ENCODE measurements at regions not wholly inside any gene's neighbourhood (a gene's known extent, or its start where the extent isn't known, plus 50 kb on each side); places are given as distances from the start of the nearest gene placed in this dataset.

DNA sequence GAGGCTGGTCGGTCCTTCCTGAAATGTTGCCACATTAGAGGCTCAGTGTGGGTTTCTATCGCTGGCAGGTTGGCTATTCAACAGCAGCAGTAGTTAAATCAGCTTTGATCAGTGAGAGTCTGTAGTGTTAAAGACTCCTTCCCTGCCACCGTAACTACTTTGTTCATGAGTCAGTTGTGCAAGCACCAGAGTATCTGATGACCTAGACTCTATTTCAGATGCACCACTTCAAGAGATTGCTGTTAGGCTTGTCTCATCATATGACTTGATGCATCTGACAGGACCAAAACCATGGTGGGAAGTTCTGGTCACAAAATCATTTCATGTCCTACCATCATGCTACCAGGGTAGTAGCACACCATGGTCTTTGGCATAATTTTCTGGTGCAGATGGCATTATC is 482.7 kb upstream of the MPDZ start:
- H3K4me3 ChIP-seq (ENCODE audit: control insufficient read depth, low read depth, low read length) = no peak overlapping the region
- DNase-seq (ENCODE audit: low read depth) = no peak
- TF ChIP-seq, protein P1, sequence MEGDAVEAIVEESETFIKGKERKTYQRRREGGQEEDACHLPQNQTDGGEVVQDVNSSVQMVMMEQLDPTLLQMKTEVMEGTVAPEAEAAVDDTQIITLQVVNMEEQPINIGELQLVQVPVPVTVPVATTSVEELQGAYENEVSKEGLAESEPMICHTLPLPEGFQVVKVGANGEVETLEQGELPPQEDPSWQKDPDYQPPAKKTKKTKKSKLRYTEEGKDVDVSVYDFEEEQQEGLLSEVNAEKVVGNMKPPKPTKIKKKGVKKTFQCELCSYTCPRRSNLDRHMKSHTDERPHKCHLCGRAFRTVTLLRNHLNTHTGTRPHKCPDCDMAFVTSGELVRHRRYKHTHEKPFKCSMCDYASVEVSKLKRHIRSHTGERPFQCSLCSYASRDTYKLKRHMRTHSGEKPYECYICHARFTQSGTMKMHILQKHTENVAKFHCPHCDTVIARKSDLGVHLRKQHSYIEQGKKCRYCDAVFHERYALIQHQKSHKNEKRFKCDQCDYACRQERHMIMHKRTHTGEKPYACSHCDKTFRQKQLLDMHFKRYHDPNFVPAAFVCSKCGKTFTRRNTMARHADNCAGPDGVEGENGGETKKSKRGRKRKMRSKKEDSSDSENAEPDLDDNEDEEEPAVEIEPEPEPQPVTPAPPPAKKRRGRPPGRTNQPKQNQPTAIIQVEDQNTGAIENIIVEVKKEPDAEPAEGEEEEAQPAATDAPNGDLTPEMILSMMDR (IDR thresholded peaks at IDR 0.05; ENCODE audit: control insufficient read depth, insufficient read depth, low read depth, low read length, missing control alignments) = no peak

DNA sequence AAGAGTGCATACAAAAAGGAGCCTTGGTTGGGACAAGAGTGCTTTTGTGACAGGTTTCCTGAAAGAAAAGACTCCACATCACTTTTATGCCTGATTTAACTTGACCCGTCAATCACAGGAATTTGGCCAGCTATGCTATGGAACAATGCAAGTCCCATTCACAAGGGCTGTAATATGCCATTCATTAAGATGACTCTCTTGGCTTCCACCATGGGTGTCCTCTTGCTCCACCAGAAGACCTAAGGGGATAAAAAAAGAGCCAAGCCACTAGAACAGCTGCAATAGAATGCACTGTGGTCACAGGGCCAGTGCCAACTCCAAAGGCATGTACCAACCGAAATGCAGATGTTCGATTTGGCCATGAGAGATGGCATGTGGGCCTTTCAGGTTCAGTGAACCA is 480.1 kb upstream of the MPDZ start:
- no peak for DNase-seq (ENCODE audit: low read depth)
- no peak overlapping the region for H3K4me3 ChIP-seq (ENCODE audit: control insufficient read depth, low read depth, low read length)
- TF ChIP-seq, protein P1 (IDR thresholded peaks at IDR 0.05; ENCODE audit: control insufficient read depth, insufficient read depth, low read depth, low read length, missing control alignments) = no peak

DNA sequence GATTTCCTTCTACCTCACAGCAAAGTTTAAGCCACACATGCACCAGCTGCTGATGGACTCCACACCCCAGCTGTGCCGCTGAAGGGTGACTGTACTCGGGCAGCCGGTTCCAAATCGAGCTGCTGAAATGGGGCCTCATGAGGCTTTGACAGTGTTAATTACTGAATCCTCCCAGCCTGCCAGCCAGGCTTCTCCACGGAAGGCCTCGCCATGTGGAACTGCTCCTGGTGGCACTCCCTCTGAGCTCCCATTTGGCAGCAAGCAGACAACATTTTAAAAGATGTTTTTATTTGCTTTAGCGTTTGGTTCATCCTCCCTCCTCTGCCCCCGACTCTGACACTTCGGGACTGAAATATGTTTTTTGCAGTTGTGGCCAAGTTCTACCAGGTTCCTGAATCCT is 479.4 kb upstream of the MPDZ start:
- no peak for DNase-seq (ENCODE audit: low read depth)

DNA sequence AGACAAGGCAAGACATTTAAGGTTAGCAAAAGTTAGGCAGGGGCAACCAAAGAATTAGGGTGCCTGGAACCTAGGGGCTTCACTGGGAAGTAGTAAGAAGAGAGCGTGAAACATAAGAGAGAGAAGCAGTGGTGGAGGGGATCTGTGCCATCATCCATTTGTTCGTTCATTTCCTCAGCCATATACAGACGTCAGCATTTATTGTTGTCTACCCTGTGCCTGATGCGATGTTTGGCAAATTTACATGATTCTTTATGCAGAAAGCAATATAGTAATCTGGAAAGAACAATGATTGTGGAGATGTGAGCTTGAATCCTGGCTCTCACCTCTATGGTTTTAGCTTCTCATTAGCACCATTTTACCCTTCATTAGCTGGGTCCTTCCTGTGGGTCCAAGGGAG is 477.5 kb upstream of the MPDZ start:
- no peak for DNase-seq (ENCODE audit: low read depth)
- H3K4me3 ChIP-seq (ENCODE audit: control insufficient read depth, low read depth, low read length) = no peak overlapping the region
- TF ChIP-seq, protein P1 (IDR thresholded peaks at IDR 0.05; ENCODE audit: control insufficient read depth, insufficient read depth, low read depth, low read length, missing control alignments) = no peak

More for the DNA sequence above, 479.4 kb upstream of the MPDZ start:
- H3K4me3 ChIP-seq (ENCODE audit: control insufficient read depth, low read depth, low read length) = no peak overlapping the region
- TF ChIP-seq, protein P1 (IDR thresholded peaks at IDR 0.05; ENCODE audit: control insufficient read depth, insufficient read depth, low read depth, low read length, missing control alignments) = no peak

DNA sequence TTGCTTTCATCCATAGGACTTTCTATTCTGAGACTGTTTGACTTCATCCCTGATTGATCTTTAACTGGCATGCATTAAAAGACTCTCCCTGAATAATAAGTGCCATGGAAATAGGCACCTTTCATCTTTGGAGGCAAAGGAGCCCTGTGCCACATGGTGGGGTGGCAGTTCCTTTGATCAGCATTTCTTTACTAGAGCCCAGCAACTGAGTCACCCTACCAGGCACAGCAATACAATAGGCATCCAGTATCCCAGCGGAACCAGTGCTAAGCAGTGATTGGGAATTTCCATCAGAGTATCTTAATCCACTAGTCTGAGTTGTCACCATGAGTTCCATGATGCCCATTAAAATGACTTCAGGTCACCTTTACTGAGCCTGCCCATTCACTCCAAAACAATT is 476.1 kb upstream of the MPDZ start:
- no peak overlapping the region for H3K4me3 ChIP-seq (ENCODE audit: control insufficient read depth, low read depth, low read length)
- TF ChIP-seq, protein P1 (IDR thresholded peaks at IDR 0.05; ENCODE audit: control insufficient read depth, insufficient read depth, low read depth, low read length, missing control alignments) = no peak
- no peak for DNase-seq (ENCODE audit: low read depth)

DNA sequence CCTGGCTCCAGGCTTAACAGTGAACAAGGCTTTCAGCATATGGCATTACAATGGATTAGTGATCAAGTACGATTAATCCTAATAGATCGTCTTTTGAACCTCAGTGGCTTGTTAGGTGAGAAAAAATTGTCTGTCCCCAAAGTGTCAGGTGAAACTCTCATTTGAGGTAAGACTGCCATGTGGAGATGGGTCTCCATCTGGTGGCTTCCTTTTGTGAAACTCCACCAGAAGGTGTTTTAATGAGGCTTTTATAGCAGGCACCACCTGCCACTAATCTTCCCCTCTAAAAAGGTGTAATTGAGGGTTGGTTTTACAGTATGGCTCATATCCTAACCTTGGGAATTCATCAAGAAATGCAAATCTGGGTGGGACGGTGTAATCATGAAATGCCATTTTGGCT is 471.1 kb upstream of the MPDZ start:
- TF ChIP-seq, protein P1 (IDR thresholded peaks at IDR 0.05; ENCODE audit: control insufficient read depth, insufficient read depth, low read depth, low read length, missing control alignments) = no peak
- no peak for DNase-seq (ENCODE audit: low read depth)
- no peak overlapping the region for H3K4me3 ChIP-seq (ENCODE audit: control insufficient read depth, low read depth, low read length)

DNA sequence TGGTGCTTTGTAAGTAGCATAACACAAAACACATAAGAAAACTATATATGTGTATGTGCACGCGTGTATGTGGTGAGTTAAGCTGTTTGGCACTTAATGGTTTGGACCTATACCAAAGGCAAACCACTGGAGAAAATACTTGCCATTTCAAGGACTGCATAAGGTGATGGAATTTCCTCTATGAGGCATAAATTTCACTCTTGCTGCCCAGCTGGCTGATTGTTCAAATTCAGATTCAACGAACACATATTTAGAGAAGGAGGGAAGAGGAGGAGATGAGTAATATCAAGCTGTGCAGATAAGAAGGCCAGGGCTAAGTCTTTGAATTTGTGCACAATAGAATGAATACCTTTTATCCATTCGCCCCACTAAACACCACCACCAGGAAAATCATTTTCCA is 470.6 kb upstream of the MPDZ start:
- TF ChIP-seq, protein P1 (IDR thresholded peaks at IDR 0.05; ENCODE audit: control insufficient read depth, insufficient read depth, low read depth, low read length, missing control alignments) = no peak
- H3K4me3 ChIP-seq (ENCODE audit: control insufficient read depth, low read depth, low read length) = no peak overlapping the region
- DNase-seq (ENCODE audit: low read depth) = no peak

Measured in AG09309 (cell line).